BJ (cell line): ENCODE measurements at regions not wholly inside any gene's neighbourhood (a gene's known extent, or its start where the extent isn't known, plus 50 kb on each side); places are given as distances from the start of the nearest gene placed in this dataset.

Source experiments
- CTCF ChIA-PET: fragments of 350-600 bp; formaldehyde crosslinking; extraction: SDS; loops from one replicate; lab custom pipeline; 2021; ENCODE audit warnings: antibody characterized with exemption, inconsistent platforms; lab: Yijun Ruan, JAX
- POLR2A ChIA-PET: fragments of 300-600 bp; sonication (Branson Sonifier 250); formaldehyde crosslinking; extraction: SDS; loops from one replicate; lab custom pipeline; 2021; ENCODE audit warnings: antibody characterized with exemption; lab: Charles Lee
- DNase-seq: peaks from one replicate; pipeline ENCODE4 v3.0.0-alpha.2; 2011; ENCODE audit warnings: low read depth
- H3K27me3 ChIP-seq: 2 replicates; pipeline ENCODE4 v1.6.0; 2011; ENCODE audit warnings: low read length; ENCODE audit not compliant: control insufficient read depth, insufficient read depth
- H3K36me3 ChIP-seq: 2 replicates; pipeline ENCODE4 v1.5.1; 2011; ENCODE audit warnings: low read length; ENCODE audit not compliant: control insufficient read depth, insufficient read depth
- H3K4me3 ChIP-seq: 2 replicates; pipeline ENCODE4 v1.5.1; 2011; ENCODE audit warnings: low read depth, mild to moderate bottlenecking, control low read depth, low read length
- TF ChIP-seq, protein P1 (sequence below): IDR thresholded peaks from 2 replicates; pipeline ENCODE4 v1.5.1; 2011; ENCODE audit warnings: low read depth, mild to moderate bottlenecking, control low read depth, inconsistent platforms, low read length, moderate library complexity; ENCODE audit not compliant: insufficient read depth

DNA sequence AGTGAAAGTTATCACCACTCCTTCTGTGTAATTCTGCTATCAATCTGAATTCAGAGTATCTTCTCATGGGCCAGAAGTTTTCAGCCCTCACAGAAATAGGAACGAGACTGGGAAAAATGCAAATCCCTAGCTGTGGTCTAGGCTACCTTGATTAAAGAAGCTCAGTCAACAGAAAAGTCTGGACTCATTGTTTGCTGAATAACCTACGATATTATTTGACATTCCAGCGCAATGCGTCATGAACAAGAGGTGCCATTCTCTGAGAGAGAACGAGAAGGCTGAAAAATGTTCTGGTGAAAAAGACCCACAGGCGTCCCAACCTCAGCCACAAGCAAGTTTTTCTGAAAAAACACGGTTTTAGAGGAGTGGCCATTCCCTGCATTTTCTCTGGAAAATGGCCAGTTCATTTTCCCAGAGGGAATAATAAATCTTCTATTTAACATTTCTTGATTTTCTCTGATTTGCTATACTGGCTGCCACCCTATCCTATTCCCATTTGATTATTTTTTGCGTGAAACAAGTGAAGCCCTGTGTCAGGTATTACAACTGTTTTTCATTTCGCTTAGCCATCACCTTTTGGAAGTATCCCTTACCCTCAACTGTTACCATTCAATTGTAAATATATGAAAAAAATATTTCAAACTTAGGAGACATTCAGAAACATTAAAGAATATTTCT, 1117.6 kb upstream of the PRKX start:
- no peak for DNase-seq
- ChIA-PET CTCF (no interaction called here), POLR2A (no interaction called here)
- no peaks in the 10 kb centered on the region for H3K36me3 ChIP-seq
- no peak overlapping the region for H3K4me3 ChIP-seq
- TF ChIP-seq, protein P1, sequence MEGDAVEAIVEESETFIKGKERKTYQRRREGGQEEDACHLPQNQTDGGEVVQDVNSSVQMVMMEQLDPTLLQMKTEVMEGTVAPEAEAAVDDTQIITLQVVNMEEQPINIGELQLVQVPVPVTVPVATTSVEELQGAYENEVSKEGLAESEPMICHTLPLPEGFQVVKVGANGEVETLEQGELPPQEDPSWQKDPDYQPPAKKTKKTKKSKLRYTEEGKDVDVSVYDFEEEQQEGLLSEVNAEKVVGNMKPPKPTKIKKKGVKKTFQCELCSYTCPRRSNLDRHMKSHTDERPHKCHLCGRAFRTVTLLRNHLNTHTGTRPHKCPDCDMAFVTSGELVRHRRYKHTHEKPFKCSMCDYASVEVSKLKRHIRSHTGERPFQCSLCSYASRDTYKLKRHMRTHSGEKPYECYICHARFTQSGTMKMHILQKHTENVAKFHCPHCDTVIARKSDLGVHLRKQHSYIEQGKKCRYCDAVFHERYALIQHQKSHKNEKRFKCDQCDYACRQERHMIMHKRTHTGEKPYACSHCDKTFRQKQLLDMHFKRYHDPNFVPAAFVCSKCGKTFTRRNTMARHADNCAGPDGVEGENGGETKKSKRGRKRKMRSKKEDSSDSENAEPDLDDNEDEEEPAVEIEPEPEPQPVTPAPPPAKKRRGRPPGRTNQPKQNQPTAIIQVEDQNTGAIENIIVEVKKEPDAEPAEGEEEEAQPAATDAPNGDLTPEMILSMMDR: no peak
- H3K27me3 ChIP-seq: no peaks in the 10 kb centered on the region

GRCh38 chrX:4825550-4825949, 1112.1 kb upstream of the PRKX start:
- TF ChIP-seq, protein P1: no peak
- ChIA-PET POLR2A (no interaction called here), CTCF (no interaction called here)
- Histone ChIP-seq H3K27me3 (no peaks in the 10 kb centered on the region), H3K4me3 (no peak overlapping the region), H3K36me3 (no peaks in the 10 kb centered on the region)
- no peak for DNase-seq

DNA sequence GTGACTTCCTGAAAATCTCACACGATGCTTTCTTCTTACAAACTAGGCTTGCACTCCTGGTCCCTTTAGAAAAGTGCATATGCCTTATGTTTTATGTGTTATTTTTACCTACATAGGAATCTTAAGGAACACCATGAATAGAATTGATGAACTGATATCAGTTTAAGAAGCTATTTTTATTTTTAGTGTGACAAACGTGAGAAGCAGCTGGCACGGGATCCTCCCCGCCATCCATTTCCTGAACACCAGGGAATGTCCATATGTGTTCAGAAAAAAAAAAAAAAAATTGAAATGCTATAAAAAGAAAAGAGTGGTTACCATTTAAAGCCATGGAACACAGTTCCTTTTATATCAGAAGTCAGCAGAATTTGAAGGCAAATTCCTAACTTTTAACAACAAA, 1096.1 kb upstream of the PRKX start:
- no peak overlapping the region for H3K4me3 ChIP-seq
- DNase-seq: no peak
- H3K36me3 ChIP-seq: no peaks in the 10 kb centered on the region
- TF ChIP-seq, protein P1: no peak
- POLR2A ChIA-PET: no interaction called here
- CTCF ChIA-PET: no interaction called here
- H3K27me3 ChIP-seq: no peaks in the 10 kb centered on the region

DNA sequence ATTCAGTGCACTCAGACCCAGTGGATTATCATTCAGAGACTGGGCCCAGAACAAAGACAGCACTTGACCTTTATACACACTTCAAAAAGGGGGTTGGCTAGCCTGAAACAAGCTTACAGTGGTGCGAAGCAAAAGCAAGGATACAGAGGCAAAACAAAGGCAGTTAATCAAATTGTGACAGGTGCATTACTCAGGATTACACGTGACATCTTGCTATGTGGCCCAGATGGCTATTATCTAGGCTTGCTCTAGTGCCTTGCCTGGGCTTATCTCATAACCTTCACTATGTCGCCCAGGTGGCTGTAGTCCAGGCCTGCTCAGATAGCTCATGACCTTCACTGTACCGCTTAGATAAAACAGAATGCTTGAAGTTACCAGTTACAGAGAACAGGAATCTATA, 1092.1 kb upstream of the PRKX start:
- TF ChIP-seq, protein P1: no peak
- Histone ChIP-seq H3K27me3 (no peaks in the 10 kb centered on the region), H3K4me3 (no peak overlapping the region), H3K36me3 (no peaks in the 10 kb centered on the region)
- ChIA-PET CTCF (no interaction called here), POLR2A (no interaction called here)
- no peak for DNase-seq

DNA sequence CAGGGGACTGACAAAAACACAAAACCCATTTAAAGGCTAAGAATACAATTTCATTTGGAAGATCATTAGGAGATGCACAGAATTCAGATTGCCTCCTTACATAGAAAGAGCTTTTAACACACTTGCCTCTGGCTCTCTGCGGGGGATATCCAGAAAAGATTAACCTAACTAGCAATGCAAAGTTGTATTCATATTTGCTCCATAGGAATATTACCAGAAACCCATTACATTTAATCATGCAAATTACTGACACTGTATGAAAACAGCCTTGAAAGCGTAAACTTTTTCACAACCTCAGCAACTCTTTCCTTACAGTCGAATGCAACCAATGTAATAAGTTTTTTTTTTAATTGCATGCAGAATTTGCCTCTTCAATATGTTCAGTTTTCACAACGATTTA, 1087.3 kb upstream of the PRKX start:
- TF ChIP-seq, protein P1: no peak
- Histone ChIP-seq H3K4me3 (no peak overlapping the region), H3K36me3 (no peaks in the 10 kb centered on the region), H3K27me3 (no peaks in the 10 kb centered on the region)
- DNase-seq: no peak
- POLR2A ChIA-PET: no interaction called here
- CTCF ChIA-PET: no interaction called here
